Stimulated activated CD4-positive, alpha-beta T cell treated with anti-CD3 and anti-CD28 coated beads, Interleukin-15, amount 100 ng/mL, for 48 hours (primary cell): ENCODE measurements at regions not wholly inside any gene's neighbourhood (a gene's known extent, or its start where the extent isn't known, plus 50 kb on each side); places are given as distances from the start of the nearest gene placed in this dataset.

Experiments
- DNase-seq, 2 donors: peaks; one replicate each; pipeline ENCODE4 v3.0.0-alpha.2; 2020; ENCODE audit warnings: low read depth in 2 of 2

DNA sequence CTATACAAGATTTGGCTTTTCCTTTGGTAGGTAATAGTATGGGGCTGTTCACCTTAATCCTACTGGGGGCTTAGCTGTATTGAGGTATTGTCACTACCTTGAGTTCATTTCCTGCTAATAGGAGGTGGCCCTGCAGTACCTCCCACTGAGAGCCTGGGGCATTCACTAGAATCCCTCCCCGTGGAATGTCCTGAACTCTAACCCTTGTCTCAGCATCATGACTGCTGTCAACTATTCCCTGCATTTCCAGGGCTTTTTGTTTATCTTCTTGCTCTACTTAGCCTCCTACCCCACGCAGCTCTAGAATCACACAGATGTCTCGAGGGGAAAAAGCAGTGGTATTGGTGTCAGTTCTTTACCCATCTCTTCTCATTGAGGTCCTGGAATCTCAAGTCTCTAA, 542.3 kb downstream of the METTL4 start:
- DNase-seq = no peak

DNA sequence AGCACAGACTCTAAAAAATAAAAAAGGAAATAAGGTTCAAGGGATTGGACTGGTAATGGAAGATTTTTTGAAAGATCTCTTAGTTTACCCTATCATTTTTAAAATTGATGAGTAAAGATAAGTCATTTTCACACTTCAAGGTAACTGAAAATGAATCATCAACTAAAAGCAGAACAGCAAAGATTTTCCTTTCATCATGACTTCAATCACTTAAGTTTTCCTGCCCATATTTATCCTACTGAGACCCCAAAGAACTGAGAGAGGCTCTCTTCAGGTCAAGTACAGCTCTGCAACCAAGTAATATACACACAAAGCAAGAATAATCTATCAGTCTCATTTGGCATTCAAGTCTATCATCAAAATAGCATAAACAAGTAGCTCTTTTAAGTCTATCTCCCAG, 540.7 kb downstream of the METTL4 start:
- DNase-seq = no peak

DNA sequence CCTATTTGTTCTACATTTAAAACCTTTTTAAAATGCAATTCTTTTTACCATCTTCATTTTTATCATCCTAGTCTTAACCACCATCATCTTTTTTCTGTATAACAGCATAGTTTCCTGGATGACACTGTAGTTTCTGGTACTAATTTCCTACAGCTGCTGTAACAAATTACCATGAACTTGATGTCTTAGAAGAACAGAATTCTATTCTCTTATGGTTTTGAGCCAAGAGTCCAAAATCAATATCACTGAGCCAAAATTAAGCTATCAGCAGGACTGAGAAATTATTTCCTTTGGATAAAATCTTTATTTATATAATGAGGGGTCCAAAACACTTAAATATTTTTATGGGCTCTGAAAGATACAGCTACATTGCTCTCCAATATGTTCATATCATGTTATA, 539.3 kb downstream of the METTL4 start:
- DNase-seq = no peak

DNA sequence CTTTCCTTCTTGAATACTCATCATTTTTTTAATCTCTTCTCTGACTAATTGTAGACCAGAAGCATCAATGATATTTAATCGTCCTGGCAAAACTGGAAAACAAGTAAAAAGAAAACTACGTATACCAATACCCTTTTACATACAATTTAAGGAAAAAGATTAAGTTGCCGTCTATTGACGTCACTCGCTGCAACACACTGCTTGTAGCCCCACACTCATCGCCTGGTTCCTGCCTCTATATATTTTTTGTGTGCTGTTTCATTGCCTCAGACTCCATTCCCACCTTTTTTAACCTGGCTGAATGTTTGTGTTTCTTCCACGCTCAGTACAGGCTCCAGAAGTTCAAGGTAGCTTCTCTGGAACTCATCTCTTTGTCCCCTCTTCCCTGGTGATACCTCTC, 536.2 kb downstream of the METTL4 start:
- DNase-seq = no peak

DNA sequence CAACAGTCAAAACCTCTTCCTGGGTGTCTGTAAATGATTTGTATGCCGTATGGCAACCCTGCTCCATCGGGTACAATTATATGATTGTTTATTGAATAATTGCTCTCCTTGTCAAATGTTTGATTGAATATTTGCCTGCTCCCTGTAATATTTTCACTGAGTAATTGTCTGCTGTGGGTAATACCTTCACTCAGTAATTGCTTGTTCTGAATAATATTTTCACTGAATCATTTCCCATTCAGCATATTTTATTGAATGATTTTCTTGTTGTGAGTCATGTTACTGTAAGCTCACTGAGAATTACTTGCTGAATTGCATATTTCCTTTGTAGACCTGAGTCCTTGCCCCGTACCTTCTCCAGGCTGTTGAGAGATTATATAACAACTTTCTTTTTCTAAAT, 535.2 kb downstream of the METTL4 start:
- no peak for DNase-seq

DNA sequence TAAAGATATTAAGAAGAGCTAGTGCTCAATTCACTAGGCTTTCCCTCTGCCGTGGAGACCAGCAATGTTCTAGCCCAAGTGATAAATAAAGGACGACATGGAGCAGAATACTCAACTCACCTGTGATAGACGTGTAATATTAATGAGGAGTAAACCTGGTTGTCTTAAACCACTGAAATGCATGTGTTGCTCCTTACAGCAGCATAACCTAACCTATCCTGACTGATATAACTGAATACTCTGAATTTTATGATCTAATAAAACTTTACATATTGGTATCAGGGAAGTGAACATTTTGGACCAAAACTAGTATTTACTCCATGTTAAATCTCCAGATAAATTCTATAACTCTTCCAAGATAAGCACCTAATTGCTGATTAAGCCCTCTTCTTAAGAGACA, 531.0 kb downstream of the METTL4 start:
- DNase-seq = no peak

DNA sequence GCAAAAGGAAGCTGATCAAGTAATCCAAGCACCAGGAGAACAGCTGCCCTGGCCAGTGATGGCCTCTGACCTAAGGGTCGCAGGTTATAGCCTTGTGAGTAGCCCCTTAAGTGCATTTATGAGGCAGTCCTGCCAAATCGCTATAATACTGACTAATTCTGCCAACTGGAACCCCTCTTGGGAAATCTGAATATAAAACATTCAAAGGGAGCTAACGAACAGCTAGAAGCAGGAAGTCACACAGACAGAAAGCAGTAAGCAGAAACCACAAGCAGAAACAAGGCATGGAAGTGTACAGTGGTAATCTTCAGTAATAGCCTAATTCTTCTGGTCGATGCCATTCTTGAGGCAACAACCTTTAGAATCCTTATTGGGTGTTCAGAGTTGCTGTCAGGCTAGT, 521.3 kb downstream of the METTL4 start:
- no peak for DNase-seq

DNA sequence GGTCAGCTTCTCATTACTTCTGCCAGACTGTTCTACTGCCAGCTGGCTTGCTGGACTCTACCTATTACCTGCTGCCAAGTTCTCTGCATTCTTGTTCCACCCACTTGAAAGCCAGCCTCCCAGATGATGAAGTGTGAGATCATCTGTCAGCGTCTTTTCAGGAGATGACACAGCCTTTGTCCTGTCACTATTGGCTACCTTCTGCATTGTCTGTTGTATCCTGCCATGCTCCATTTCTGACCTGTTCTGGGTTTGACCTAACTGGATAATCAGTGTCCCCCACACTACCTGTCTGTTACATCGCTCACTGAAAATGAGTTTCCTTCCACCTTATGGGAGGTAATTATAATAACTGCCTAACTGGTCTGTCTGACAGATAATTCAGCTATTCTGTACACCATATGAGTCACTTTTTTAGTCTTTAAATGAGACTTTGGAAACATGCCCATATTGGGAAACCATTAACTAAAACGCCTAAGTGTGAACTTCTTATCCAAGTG, 520.6 kb downstream of the METTL4 start:
- DNase-seq = no peak

DNA sequence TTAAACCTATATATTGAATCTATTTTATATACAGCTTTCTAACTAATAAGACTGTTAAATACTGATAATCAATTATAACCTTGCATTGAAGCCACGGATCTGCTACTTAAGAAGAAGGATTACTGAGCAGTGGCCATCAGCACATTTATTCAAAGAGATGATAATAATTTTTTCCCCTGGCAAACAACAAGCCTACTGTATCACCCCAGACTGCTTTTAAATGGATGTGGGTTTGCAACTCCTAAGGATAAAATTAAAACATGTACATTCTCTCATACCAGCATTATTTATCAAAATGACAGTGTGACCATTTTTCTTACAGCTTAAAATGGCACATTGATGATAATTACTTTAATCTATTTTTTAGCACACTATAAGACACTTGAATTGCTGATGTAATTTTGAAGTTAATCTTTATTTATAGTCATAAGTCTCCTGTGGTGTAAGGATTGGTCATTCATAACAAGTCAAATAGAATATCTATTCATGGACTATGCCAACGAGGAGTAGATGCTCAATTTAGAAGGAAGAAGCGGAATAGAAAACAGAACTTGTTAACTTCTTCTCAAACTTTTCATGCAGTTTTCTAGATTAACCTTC, 517.7 kb downstream of the METTL4 start:
- DNase-seq = no peak

DNA sequence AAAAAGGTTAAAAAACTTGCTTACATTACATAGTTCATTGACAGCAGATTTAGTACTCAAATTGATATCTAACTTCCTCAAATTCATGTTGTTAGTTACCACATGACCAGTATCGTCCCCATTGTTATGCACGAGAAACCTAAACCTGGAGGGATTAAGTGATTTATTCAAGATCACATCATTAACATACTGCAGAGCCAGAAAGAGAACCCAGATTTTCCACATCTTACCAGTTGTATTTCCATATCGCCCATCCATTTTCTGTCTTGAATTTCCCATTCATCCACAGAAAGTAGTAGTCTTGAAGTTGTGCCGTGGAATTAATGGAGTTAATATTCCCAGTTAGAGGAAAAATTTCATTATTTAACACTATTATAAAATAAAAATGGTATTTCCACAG, 512.0 kb downstream of the METTL4 start:
- no peak for DNase-seq

DNA sequence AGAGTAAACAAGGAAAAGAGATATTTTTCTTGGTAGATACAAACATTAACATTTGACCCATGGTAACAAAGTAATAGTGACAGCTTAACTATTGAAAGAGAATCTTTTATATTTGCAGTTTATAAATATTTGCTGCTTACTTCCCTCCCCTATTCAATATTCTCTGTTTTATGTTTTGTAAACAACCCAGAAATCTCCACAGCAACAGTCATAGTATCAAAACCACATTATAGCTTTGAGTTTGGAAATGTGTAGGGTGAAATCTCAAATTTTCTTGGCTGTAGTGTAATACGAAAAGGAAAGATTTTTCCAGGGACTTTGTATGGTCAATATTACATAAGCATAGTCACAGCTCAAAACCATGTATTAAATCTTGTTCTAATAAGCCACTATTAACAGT, 511.2 kb downstream of the METTL4 start:
- DNase-seq = no peak

DNA sequence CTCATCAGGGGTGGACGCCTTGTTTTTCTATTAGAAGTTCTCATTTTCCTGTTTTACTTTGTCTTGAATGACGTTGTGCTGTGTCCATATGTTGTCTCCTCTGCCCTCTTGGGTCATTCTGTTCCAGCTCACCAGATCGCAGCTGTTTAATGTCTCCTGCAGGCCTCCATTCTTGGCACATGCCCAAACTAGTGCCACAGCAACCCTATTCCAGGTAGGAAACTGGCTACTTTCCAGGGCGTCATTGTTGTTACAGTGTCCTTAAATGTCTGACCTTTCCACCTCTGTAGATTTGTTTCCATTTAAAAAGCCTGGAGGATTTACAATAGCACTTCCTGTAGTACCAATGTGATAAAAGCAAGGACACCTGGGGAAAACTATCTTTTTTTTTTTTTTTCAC, 500.7 kb downstream of the METTL4 start:
- no peak for DNase-seq

DNA sequence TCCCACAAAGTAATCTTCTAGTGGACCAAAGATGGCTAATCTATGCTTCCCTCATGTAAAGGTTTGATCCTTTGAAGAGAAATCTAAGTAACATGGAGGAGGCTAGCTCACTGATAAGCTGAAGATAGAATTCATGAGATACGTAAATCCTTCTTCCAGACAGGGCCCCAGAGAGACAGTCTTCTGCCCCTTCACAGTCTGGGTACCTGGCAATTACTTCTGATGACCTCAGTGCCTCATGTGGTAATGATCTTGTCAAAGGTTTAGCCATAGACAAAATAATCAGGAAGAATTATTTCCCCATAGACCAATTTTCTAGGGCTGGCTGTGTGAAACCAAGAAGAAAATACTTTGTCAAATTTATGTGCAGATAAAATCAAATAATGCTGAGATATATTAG, 495.8 kb downstream of the METTL4 start:
- no peak for DNase-seq

DNA sequence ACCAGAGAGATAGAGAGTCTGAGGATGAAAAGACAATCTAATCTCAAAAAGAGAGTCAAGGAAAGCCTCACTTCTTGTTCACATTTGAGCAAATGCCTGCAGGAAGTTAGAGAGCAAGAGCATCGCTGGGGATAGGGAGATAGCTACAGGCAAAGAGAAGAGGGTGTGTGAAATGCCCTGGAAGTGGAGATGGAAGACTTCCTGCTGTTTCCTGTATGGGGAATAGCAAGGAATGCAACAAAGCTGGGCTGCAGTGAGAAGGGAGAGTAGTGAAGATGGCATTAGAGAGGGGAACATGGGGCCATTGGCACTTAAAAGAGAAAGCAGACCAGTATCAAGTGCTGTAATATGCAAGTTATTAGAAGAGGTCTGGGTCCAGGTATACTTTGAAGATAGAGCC, 488.6 kb downstream of the METTL4 start:
- no peak for DNase-seq

DNA sequence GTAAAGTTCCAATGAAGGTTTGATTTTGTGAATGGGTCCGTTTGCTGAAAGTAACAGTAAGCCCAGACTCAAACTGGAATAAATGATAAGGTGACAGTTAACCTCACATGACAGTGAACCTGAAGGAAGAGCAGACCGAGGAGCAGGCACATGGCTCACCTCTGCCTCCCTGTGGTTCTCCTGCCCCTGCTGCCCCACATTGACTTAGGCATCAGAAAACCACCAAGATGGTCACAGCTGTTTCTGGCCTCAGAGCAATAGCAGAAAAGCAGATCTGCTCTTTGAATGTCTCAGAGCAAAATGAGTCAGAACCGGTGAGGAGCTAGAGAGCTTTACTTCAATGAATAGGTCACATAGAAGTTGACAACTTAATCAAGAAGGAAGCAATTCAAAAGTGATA, 487.6 kb downstream of the METTL4 start:
- DNase-seq = no peak

DNA sequence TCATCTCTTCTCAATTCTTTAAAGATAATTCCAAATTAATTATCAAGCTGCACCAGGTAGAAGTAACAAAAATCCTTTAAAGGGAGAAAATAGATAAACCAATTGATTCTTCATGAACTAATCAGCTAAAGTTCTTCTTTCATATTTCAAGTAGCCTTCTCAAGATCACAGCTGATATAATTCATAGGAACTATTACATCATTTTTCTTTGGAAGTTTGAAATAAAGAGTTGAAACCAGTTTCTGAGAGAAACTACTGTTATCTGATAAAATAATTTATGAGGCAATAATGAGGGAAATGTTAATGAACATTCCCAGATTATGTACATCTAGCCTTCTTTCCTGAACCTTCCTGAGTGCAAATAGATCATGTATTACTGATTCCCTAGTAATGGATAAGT, 484.9 kb downstream of the METTL4 start:
- no peak for DNase-seq

DNA sequence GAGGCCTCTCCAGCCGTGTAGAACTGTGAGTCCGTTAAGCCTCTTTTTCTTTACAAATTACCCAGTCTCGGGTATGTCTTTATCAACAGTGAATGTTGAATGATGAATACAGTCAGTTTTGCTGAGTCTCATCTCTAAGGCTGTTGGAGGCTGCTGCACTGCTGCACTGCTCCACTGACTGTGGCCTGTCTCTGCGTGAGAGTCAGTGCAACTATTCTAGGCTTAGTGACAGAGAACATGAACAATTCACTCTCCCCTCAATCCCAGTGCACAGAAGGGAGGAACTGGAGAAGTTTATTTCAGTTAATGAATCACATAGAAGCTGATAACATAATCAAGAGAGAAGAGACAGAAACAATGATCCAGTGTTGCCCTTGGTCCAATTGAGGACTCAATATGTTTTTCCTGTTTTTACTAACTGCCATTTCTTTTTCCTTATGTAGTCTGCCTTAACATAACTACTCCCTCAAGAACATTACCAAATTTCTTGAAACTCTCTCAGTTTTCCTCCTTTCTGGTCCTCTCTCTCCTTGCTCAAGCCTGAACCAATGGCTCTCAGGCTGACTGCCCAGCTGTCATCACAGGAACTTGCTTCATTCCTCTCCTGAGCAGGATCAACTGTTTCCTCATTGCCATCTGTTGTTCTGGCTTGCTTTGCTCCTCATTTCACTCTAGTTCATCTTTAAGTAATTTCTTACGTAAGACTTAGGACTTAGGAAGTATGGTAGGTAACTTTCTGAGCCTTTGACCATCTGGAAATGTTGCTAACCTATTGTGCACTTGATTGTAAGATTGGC, 483.2 kb downstream of the METTL4 start:
- DNase-seq = no peak

DNA sequence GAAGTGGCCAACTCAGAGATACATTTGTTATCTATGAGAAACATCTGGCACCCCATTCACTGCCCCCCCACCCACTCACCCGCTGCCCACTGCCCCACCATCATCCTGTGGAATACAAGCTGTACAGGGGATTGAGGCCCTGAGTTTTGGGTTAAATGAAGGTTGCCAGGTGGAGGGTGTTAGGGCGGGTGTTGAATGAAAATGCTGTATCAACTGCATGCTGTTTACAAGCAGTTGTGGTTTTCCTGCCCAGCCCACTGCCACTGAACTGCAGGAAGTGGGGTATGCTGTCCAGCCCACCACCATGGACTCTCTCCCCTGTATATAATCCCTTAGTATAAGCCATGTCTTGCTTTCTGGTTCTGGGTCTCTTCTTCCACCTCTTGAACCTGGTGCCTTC, 481.9 kb downstream of the METTL4 start:
- DNase-seq = no peak

DNA sequence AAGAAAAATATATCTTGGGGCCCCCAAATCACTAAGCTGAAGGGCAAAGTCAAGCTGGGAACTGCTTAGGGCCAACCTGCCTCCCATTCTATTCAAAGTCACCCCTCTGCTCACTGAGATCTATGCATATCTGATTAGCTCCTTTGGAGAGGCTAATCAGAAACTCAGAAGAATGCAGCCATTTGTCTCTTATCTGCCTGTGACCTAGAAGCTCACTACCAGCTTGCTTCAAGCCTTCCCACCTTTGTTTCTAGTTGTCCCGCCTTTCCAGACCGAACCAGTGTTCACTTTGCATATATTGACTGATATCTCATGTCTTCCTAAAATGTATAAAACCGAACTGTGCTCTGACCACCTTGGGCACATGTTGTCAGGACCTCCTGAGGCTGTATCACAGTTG, 479.4 kb downstream of the METTL4 start:
- DNase-seq = no peak

DNA sequence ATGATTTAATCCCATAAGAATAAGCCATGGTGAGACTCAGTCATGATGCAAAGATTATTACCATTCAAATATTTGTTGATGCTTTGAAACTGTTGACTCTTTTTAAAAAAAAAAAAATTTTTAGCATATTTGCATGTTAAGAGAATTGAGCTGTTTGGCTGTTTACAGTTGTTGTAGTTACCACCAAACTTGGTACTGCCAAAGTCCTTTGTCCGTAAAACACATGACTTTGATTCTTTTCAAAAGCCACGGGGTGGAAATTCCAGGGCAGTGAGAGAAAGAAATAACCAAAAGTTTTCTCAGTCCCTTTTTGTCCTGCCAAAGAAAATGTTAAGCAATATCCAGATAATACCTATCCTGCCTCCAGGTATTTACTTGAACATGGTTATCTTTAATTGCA, 474.8 kb downstream of the METTL4 start:
- no peak for DNase-seq

DNA sequence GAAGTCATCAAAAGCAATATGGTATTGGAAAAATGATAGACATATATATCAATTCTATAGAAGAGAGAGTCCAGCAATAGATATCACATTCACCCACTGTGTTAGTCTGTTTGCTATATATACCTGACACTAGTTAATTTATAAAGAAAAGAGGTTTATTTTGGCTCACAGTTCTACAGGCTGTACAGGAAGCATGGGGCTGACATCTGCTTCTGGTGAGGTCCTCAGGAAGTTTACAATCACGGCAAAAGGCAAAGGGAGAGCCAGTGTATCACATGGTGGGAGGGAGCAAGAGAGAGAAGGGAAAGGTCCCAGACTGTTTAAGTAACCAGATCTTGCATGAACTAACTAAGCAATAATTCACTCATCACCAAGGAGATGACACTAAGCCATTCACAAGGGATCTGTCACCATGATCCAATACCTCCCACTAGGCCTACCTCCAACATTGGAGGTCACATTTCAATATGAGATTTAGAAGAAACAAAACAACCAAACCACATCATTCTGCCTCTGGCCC, 470.6 kb downstream of the METTL4 start:
- DNase-seq = no peak

DNA sequence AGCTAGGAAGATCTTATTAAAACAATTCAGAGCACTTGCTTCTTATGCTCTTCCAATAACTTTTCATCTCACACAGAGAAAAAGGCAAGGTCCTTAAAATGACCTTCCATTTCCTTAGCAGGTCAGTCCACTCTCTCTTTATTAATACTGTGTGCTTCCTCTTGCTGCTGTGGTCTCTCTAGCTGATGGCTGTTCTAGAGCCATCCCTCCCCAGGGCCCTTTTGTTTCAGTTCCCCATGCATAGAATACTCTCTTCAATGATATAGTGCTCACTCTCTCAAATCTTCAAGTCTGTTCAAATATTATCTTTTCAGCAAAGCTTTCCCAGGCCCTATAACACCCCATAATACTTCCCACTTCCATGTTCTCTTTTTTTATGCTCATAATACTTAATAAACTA, 469.3 kb downstream of the METTL4 start:
- DNase-seq = no peak

DNA sequence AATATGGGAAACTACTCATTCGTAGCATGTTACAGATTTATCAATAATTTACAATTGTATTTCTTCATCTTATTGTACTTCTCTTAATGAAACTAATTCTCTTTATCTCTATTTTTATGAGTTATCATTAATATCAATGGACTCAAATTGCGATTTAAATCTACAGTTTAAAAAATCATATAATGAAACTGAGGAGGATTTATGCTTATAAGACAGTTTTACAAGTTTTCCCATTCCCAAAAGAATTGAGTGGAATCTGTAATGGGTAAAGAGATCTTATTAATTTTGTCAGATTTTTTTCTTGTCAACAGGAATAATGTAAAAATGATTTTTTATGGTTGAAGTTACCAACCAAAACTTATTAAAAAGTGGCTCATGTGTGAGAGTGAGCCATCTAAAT, 468.0 kb downstream of the METTL4 start:
- DNase-seq = no peak
